Lung (tissue), 11 donors: ENCODE measurements at regions not wholly inside any gene's neighbourhood (a gene's known extent, or its start where the extent isn't known, plus 50 kb on each side); places are given as distances from the start of the nearest gene placed in this dataset.
A peak's percentile ranks its signal among the peaks of the same experiment; 100 is the strongest.

ENCODE experiments used
- ATAC-seq: fragments of 200-7000 bp; cut with Tn5 transposase; one replicate; pipeline ENCODE4 v1.9.1; 2020; ENCODE audit warnings: moderate number of reproducible peaks; ENCODE audit not compliant: insufficient read depth, low FRiP score
- DNase-seq, 3 donors: peaks; one replicate each; pipeline ENCODE4 v3.0.0-alpha.2; 2013 to 2017
- H3K27ac ChIP-seq, 2 donors: one replicate each; pipeline ENCODE4 v1.5.1; 2013; ENCODE audit warnings: mild to moderate bottlenecking in 2 of 2, moderate library complexity in 2 of 2, control low read depth in 1 of 2, inconsistent platforms in 1 of 2, low read depth in 1 of 2, low read length in 1 of 2
- H3K27me3 ChIP-seq, 3 donors: one replicate each; pipeline ENCODE4 v1.5.1; 2013; ENCODE audit warnings: low read length in 2 of 3; ENCODE audit not compliant: control insufficient read depth in 3 of 3, insufficient read depth in 3 of 3
- H3K36me3 ChIP-seq, 4 donors: one replicate each; pipeline ENCODE4 v1.5.1; 2013; ENCODE audit warnings: low read length in 4 of 4, mild to moderate bottlenecking in 1 of 4, moderate library complexity in 1 of 4; ENCODE audit not compliant: control insufficient read depth in 4 of 4, insufficient read depth in 4 of 4
- H3K4me1 ChIP-seq, 5 donors: one replicate each; pipeline ENCODE4 v1.5.1; 2013; ENCODE audit warnings: low read length in 5 of 5, mild to moderate bottlenecking in 2 of 5, moderate library complexity in 1 of 5; ENCODE audit not compliant: control insufficient read depth in 5 of 5, insufficient read depth in 5 of 5
- H3K4me3 ChIP-seq: one replicate; pipeline ENCODE4 v1.5.1; 2013; ENCODE audit warnings: mild to moderate bottlenecking, control low read depth, moderate library complexity
- H3K9ac ChIP-seq, 2 donors: one replicate each; pipeline ENCODE4 v1.5.1; 2013; ENCODE audit warnings: low read length in 2 of 2, control low read depth in 1 of 2; ENCODE audit not compliant: insufficient read depth in 1 of 2
- H3K9me3 ChIP-seq, 4 donors: one replicate each; pipeline ENCODE4 v1.5.1; 2013; ENCODE audit warnings: low read length in 3 of 4, mild to moderate bottlenecking in 1 of 4, moderate library complexity in 1 of 4; ENCODE audit not compliant: control insufficient read depth in 4 of 4, insufficient read depth in 3 of 4
- CTCF ChIP-seq: IDR thresholded peaks from 2 replicates; pipeline ENCODE4 v1.5.1; 2012; ENCODE audit warnings: mild to moderate bottlenecking; ENCODE audit errors: control extremely low read depth, extremely low read depth
- WGBS, 2 donors: extraction: QIAGEN DNeasy Blood & Tissue Kit; methylation state at CpG; one replicate each; pipeline ENCODE4 v1.1.7; 2013; 5-methylcytosine and 5-hydroxymethylcytosine counted together
- donor health status: control.
- donor health status: control.
- donor health status: Bipolar disorder and iron deficiency.
- donor health status: healthy.
- donor health status: DM: yes; HTN: yes; CAD: no.

GRCh38 chr3:31132132-31132769 is 237.8 kb upstream of the GADL1 start:
- Histone ChIP-seq H3K27me3 (no peaks in the 10 kb centered on the region), H3K9me3 (no peaks in the 10 kb centered on the region), H3K4me1 (no peaks in the 10 kb centered on the region), H3K27ac (no peak overlapping the region), H3K4me3 (no peak overlapping the region), H3K36me3 (no peaks in the 10 kb centered on the region), H3K9ac (no peak overlapping the region)
- DNase-seq (peak in 2 of 3 donors; percentile 26 to 37), ATAC-seq (no peak)
- TF ChIP-seq CTCF, result peak; percentile 11
- 71 to 81% methylated on average over 2 of the region's 2 CpGs for WGBS, 2 donors

- WGBS, 2 donors, result 87 to 88% methylated on average over 1 of the region's 1 CpG
Observed at GRCh38 chr3:31133541-31133940, 239.1 kb upstream of the GADL1 start.

GRCh38 chr3:31135546-31135945 is 241.1 kb upstream of the GADL1 start:
- Histone ChIP-seq H3K27ac (no peak overlapping the region), H3K9me3 (no peaks in the 10 kb centered on the region), H3K9ac (no peak overlapping the region), H3K36me3 (no peaks in the 10 kb centered on the region), H3K27me3 (no peaks in the 10 kb centered on the region), H3K4me3 (no peak overlapping the region), H3K4me1 (no peaks in the 10 kb centered on the region)
- ATAC-seq, result no peak
- DNase-seq, result no peak
- WGBS, 2 donors, result 80 to 84% methylated on average over 3 of the region's 3 CpGs
- no peak for TF ChIP-seq CTCF

More at GRCh38 chr3:31133541-31133940, 239.1 kb upstream of the GADL1 start:
- Histone ChIP-seq H3K27me3 (no peaks in the 10 kb centered on the region), H3K36me3 (no peaks in the 10 kb centered on the region), H3K27ac (no peak overlapping the region), H3K9ac (no peak overlapping the region), H3K4me3 (no peak overlapping the region), H3K4me1 (no peaks in the 10 kb centered on the region), H3K9me3 (no peaks in the 10 kb centered on the region)
- no peak for TF ChIP-seq CTCF
- ATAC-seq (no peak), DNase-seq (no peak)
